Neural progenitor cell (in vitro differentiated cells): ENCODE measurements at regions not wholly inside any gene's neighbourhood (a gene's known extent, or its start where the extent isn't known, plus 50 kb on each side); places are given as distances from the start of the nearest gene placed in this dataset.
"Not testable (repeated sequence)": the region's sequence is repeated elsewhere in the genome, so short reads cannot be mapped to it uniquely, and the experiment has no call there.

Source experiments
- DNase-seq: peaks from one replicate; pipeline ENCODE4 v3.0.0-alpha.2; 2016; ENCODE audit warnings: low spot score
- H2AFZ ChIP-seq: fragments of 200-600 bp; sonication (generic); replicated peaks from 2 replicates; pipeline ENCODE4 v1.6.1; 2016; ENCODE audit warnings: antibody characterized with exemption
- H3F3A ChIP-seq: fragments of 200-600 bp; sonication (generic); 2 replicates; pipeline ENCODE4 v1.6.1; 2016; ENCODE audit warnings: antibody characterized with exemption, low read depth
- H3K27ac ChIP-seq: fragments of 200-600 bp; sonication (generic); 2 replicates; pipeline ENCODE4 v1.5.1; 2016; ENCODE audit warnings: mild to moderate bottlenecking
- H3K27me3 ChIP-seq: fragments of 200-600 bp; sonication (generic); 2 replicates; pipeline ENCODE4 v1.6.1; 2016; ENCODE audit warnings: mild to moderate bottlenecking, moderate library complexity
- H3K36me3 ChIP-seq: fragments of 200-600 bp; sonication (generic); 2 replicates; pipeline ENCODE4 v1.5.1; 2016
- H3K4me1 ChIP-seq: fragments of 200-600 bp; sonication (generic); 2 replicates; pipeline ENCODE4 v1.6.1; 2016; ENCODE audit warnings: mixed run types
- H3K4me2 ChIP-seq: fragments of 200-600 bp; sonication (generic); 2 replicates; pipeline ENCODE4 v1.6.1; 2016
- H3K4me3 ChIP-seq: fragments of 200-600 bp; sonication (generic); 2 replicates; pipeline ENCODE4 v1.5.1; 2016
- H3K79me2 ChIP-seq: fragments of 200-600 bp; sonication (generic); 2 replicates; pipeline ENCODE4 v1.6.1; 2016; ENCODE audit warnings: low read depth
- H3K9ac ChIP-seq: fragments of 200-600 bp; sonication (generic); 2 replicates; pipeline ENCODE4 v1.6.1; 2016
- H3K9me3 ChIP-seq: fragments of 200-600 bp; sonication (generic); 2 replicates; pipeline ENCODE4 v1.5.1; 2016; ENCODE audit warnings: low read depth
- H4K20me1 ChIP-seq: fragments of 200-600 bp; sonication (generic); 2 replicates; pipeline ENCODE4 v1.6.1; 2016; ENCODE audit warnings: low read depth
- H3K27ac Mint-ChIP-seq: 3 replicates; pipeline ENCODE4 v1.8.0; 2021; ENCODE audit warnings: mixed read lengths
- H3K27me3 Mint-ChIP-seq: 2 replicates; pipeline ENCODE4 v1.8.0; 2022; ENCODE audit warnings: low read depth, mild to moderate bottlenecking, inconsistent platforms, moderate library complexity, mixed read lengths; ENCODE audit not compliant: insufficient read depth
- H3K36me3 Mint-ChIP-seq: 3 replicates; pipeline ENCODE4 v1.8.0; 2021; ENCODE audit warnings: mixed read lengths
- H3K4me1 Mint-ChIP-seq: 3 replicates; pipeline ENCODE4 v1.8.0; 2021; ENCODE audit warnings: mixed read lengths
- H3K4me3 Mint-ChIP-seq: 3 replicates; pipeline ENCODE4 v1.8.0; 2021; ENCODE audit warnings: mild to moderate bottlenecking, moderate library complexity, mixed read lengths
- H3K9me3 Mint-ChIP-seq: 3 replicates; pipeline ENCODE4 v1.8.0; 2020; ENCODE audit warnings: mixed read lengths
- EZH2 ChIP-seq: fragments of 200-600 bp; sonication (generic); IDR thresholded peaks from 2 replicates; pipeline ENCODE4 v1.6.1; 2017; ENCODE audit warnings: antibody characterized with exemption, mild to moderate bottlenecking, moderate library complexity
- EZH2phosphoT487 ChIP-seq: fragments of 200-600 bp; sonication (generic); IDR thresholded peaks from 2 replicates; pipeline ENCODE4 v1.6.1; 2017; ENCODE audit warnings: antibody characterized with exemption
- TF ChIP-seq, protein P1 (sequence below): fragments of 200-600 bp; sonication (generic); IDR thresholded peaks from 2 replicates; pipeline ENCODE4 v1.5.1; 2017; ENCODE audit warnings: antibody characterized with exemption, mild to moderate bottlenecking

DNA sequence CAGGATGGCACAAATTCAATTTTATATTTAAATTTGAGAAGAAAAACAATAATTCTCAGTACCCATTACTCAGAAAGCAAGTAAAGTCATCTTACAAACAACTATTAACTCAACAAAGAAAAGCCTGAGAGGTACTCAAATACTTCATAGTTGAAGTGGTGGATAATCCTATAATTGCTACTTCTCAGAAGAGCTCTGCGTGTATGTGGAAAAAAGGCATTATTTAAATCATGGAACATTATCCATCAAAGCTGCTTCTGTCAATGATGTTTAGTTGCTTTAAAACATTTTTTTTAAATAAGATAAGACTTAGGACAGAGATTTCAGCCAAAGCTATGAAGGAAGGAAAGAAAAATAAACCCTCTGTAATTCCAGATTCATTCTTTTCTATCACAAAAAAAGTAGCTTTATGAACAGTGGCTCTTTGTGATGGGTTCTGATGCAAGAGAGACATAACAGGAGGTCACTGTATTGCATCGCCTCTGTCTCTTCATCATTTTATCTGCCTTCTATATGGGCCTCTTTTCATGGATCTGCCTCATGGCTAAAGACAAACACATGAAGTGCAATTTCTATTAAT, 367.9 kb upstream of the SLC35B3 start:
- Histone ChIP-seq H3K9ac (no peak overlapping the region), H3K27ac (no peak overlapping the region), H3K4me2 (no peak overlapping the region), H3K9me3 (no peaks in the 10 kb centered on the region), H2AFZ (no peak overlapping the region), H3K27me3 (no peaks in the 10 kb centered on the region), H3F3A (no peaks in the 10 kb centered on the region), H3K79me2 (no peaks in the 10 kb centered on the region), H3K4me1 (no peaks in the 10 kb centered on the region), H4K20me1 (no peaks in the 10 kb centered on the region), H3K4me3 (no peak overlapping the region), H3K36me3 (no peaks in the 10 kb centered on the region)
- Mint-ChIP-seq H3K36me3 (no peaks in the 10 kb centered on the region), H3K4me3 (no peak overlapping the region), H3K27ac (no peak overlapping the region), H3K9me3 (peaks cover 5% of the 10 kb centered on the region), H3K4me1 (no peaks in the 10 kb centered on the region), H3K27me3 (no peaks in the 10 kb centered on the region)
- no peak for DNase-seq
- TF ChIP-seq, protein P1, sequence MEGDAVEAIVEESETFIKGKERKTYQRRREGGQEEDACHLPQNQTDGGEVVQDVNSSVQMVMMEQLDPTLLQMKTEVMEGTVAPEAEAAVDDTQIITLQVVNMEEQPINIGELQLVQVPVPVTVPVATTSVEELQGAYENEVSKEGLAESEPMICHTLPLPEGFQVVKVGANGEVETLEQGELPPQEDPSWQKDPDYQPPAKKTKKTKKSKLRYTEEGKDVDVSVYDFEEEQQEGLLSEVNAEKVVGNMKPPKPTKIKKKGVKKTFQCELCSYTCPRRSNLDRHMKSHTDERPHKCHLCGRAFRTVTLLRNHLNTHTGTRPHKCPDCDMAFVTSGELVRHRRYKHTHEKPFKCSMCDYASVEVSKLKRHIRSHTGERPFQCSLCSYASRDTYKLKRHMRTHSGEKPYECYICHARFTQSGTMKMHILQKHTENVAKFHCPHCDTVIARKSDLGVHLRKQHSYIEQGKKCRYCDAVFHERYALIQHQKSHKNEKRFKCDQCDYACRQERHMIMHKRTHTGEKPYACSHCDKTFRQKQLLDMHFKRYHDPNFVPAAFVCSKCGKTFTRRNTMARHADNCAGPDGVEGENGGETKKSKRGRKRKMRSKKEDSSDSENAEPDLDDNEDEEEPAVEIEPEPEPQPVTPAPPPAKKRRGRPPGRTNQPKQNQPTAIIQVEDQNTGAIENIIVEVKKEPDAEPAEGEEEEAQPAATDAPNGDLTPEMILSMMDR, result no peak
- TF ChIP-seq EZH2, result no peak
- TF ChIP-seq EZH2phosphoT487, result no peak

DNA sequence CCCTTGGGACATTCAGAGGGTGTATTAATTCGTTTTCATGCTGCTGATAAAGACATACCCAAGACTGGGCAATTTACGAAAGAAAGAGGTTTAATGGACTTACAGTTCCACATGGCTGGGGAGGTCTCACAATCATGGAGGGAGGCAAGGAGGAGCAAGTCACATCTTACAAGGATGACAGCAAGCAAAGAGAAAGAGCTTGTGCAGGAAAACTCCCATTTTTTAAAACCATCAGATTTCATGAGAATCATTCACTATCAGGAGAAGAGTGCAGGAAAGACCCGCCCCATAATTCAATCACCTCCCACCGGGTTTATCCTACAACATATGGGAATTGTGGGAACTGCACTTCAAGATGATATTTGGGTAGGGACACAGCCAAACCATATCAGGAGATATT, 367.1 kb upstream of the SLC35B3 start:
- not testable (repeated sequence) for H3K27ac Mint-ChIP-seq, H3K9me3 ChIP-seq, H2AFZ ChIP-seq, H3K4me3 Mint-ChIP-seq, H3K36me3 ChIP-seq, H3K27me3 ChIP-seq, H3K79me2 ChIP-seq, H3K9ac ChIP-seq, DNase-seq, H4K20me1 ChIP-seq, H3K27ac ChIP-seq, H3F3A ChIP-seq, H3K4me1 Mint-ChIP-seq, H3K4me3 ChIP-seq, H3K9me3 Mint-ChIP-seq, H3K27me3 Mint-ChIP-seq, H3K36me3 Mint-ChIP-seq, H3K4me2 ChIP-seq, H3K4me1 ChIP-seq

DNA sequence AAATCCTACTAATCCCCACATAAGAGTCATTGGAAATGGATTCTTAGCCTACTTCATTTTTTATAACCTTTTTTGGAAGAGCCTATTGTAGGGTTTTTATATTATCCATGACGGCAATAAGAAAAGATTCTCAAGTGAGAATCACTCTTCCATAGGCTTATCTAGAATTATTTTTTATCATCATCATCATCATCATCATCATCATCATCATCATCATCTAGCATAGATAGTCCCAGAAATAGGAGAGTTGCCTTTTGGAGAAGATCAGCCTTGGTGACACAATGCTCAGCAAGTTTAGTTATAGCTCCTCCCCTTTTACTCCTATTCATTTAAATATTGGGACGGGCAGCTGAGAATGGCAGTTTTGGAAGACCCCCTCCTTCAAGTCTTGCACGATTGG, 359.1 kb upstream of the SLC35B3 start:
- H3K27ac ChIP-seq, result no peak overlapping the region
- H3K36me3 ChIP-seq, result no peaks in the 10 kb centered on the region
- TF ChIP-seq, protein P1, result no peak
- no peak for TF ChIP-seq EZH2
- TF ChIP-seq EZH2phosphoT487, result no peak
- H4K20me1 ChIP-seq, result no peaks in the 10 kb centered on the region
- no peaks in the 10 kb centered on the region for H3K79me2 ChIP-seq
- H3K9me3 ChIP-seq, result no peaks in the 10 kb centered on the region
- H3K4me1 ChIP-seq, result no peaks in the 10 kb centered on the region
- Mint-ChIP-seq H3K36me3 (no peaks in the 10 kb centered on the region), H3K4me3 (no peak overlapping the region), H3K4me1 (no peaks in the 10 kb centered on the region), H3K27ac (no peak overlapping the region), H3K27me3 (no peaks in the 10 kb centered on the region), H3K9me3 (no peaks in the 10 kb centered on the region)
- no peak overlapping the region for H3K4me3 ChIP-seq
- no peak overlapping the region for H3K9ac ChIP-seq
- H2AFZ ChIP-seq, result no peak overlapping the region
- H3F3A ChIP-seq, result no peaks in the 10 kb centered on the region
- H3K4me2 ChIP-seq, result no peak overlapping the region
- H3K27me3 ChIP-seq, result no peaks in the 10 kb centered on the region
- DNase-seq, result no peak

DNA sequence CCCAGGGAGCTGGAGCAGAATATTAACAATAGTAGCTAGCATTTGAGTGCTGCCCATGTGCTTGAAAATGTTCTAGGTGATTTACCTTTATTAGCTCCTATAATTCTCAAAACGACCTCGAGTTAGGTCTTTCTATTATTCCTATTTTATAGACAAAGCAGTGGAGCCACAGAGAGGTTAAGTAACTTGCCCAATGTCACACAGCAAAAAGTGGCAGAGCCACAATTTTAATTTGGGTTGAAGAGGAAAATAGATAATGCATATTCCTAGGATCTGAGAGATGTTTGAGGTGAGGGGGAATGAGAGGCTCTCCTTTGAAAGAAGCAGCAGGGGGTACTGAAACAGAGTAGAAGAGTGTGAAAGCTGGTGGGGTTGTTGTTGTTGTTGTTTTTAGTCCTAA, 354.5 kb upstream of the SLC35B3 start:
- no peaks in the 10 kb centered on the region for H3F3A ChIP-seq
- DNase-seq, result no peak
- no peaks in the 10 kb centered on the region for H3K27me3 Mint-ChIP-seq
- no peak overlapping the region for H3K9ac ChIP-seq
- no peak overlapping the region for H3K4me2 ChIP-seq
- H3K27me3 ChIP-seq, result no peaks in the 10 kb centered on the region
- H4K20me1 ChIP-seq, result no peaks in the 10 kb centered on the region
- no peaks in the 10 kb centered on the region for H3K4me1 Mint-ChIP-seq
- no peaks in the 10 kb centered on the region for H3K9me3 Mint-ChIP-seq
- H3K4me3 ChIP-seq, result no peak overlapping the region
- H3K36me3 Mint-ChIP-seq, result no peaks in the 10 kb centered on the region
- H3K79me2 ChIP-seq, result no peaks in the 10 kb centered on the region
- no peaks in the 10 kb centered on the region for H3K4me1 ChIP-seq
- no peak overlapping the region for H2AFZ ChIP-seq
- TF ChIP-seq EZH2 (no peak), EZH2phosphoT487 (no peak)
- TF ChIP-seq, protein P1, result no peak
- no peaks in the 10 kb centered on the region for H3K9me3 ChIP-seq
- no peak overlapping the region for H3K4me3 Mint-ChIP-seq
- no peaks in the 10 kb centered on the region for H3K36me3 ChIP-seq
- H3K27ac Mint-ChIP-seq, result no peak overlapping the region
- H3K27ac ChIP-seq, result no peak overlapping the region
